Lower leg skin (tissue), 4 donors: ENCODE measurements at regions not wholly inside any gene's neighbourhood (a gene's known extent, or its start where the extent isn't known, plus 50 kb on each side); places are given as distances from the start of the nearest gene placed in this dataset.
"Not testable (repeated sequence)": the region's sequence is repeated elsewhere in the genome, so short reads cannot be mapped to it uniquely, and the experiment has no call there.

Experiments
- DNase-seq, 2 donors: peaks; one replicate each; pipeline ENCODE4 v3.0.0-alpha.2; 2019; ENCODE audit warnings: low spot score in 2 of 2
- H3K4me3 ChIP-seq: fragments of 200-600 bp; sonication (generic); 2 replicates; pipeline ENCODE4 v1.5.1; 2017; ENCODE audit warnings: mild to moderate bottlenecking, low read depth; ENCODE audit not compliant: poor library complexity, severe bottlenecking
- POLR2A ChIP-seq, 2 donors: fragments of 450-650 bp; IDR thresholded peaks; one replicate each; pipeline ENCODE4 v1.6.1; 2016 to 2017; ENCODE audit warnings: antibody characterized with exemption in 2 of 2, mild to moderate bottlenecking in 1 of 2, moderate library complexity in 1 of 2
- WGBS, 2 donors: methylation state at CpG; one replicate each; pipeline ENCODE4 v1.1.5; 2018; 5-methylcytosine and 5-hydroxymethylcytosine counted together
- intact Hi-C: fragments of 100-400 bp; cut with DNase I; formaldehyde crosslinking; loops from one replicate; pipeline ENCODE4 v1.15.0; 2023; ENCODE audit warnings: low total_unique reads
- TF ChIP-seq, protein P1 (sequence below), 3 donors: fragments of 450-650 bp; IDR thresholded peaks; one replicate each; pipeline ENCODE4 v1.5.1; 2016; ENCODE audit warnings: antibody characterized with exemption in 3 of 3, mild to moderate bottlenecking in 3 of 3, moderate library complexity in 2 of 3

DNA sequence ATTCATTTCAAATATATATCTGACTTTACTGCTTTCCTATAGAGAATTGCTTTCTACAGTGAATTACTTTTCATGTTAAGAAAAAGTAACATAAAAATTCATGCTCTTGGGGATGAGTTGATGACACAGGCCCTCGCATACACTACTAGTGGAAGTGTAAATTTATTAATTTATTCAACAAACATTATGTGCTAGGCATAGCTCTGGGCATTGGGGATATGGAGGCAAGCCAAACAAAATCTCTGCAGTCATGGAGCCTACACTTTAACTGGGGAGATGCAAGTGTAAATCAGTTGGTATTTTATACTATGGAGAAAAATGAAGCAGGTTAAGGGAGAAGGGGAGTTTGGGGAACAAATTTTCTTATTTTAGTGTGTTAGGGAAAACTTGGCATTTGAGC lies 340.7 kb downstream of the RAP2B start:
- DNase-seq, result no peak
- no peak for TF ChIP-seq POLR2A (IDR thresholded peaks at IDR 0.05)
- intact Hi-C loops, result no loop called here
- WGBS, 2 donors, result 53 to 63% methylated on average over 1 of the region's 1 CpG
- H3K4me3 ChIP-seq, result no peak overlapping the region

GRCh38 chr3:153503873-153504272 lies 341.8 kb downstream of the RAP2B start:
- no peak for DNase-seq
- intact Hi-C loops, result no loop called here
- no peak for TF ChIP-seq POLR2A (IDR thresholded peaks at IDR 0.05)
- TF ChIP-seq, protein P1, sequence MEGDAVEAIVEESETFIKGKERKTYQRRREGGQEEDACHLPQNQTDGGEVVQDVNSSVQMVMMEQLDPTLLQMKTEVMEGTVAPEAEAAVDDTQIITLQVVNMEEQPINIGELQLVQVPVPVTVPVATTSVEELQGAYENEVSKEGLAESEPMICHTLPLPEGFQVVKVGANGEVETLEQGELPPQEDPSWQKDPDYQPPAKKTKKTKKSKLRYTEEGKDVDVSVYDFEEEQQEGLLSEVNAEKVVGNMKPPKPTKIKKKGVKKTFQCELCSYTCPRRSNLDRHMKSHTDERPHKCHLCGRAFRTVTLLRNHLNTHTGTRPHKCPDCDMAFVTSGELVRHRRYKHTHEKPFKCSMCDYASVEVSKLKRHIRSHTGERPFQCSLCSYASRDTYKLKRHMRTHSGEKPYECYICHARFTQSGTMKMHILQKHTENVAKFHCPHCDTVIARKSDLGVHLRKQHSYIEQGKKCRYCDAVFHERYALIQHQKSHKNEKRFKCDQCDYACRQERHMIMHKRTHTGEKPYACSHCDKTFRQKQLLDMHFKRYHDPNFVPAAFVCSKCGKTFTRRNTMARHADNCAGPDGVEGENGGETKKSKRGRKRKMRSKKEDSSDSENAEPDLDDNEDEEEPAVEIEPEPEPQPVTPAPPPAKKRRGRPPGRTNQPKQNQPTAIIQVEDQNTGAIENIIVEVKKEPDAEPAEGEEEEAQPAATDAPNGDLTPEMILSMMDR (IDR thresholded peaks at IDR 0.05), result no peak
- no peak overlapping the region for H3K4me3 ChIP-seq
- 90 to 92% methylated on average over 7 of the region's 7 CpGs for WGBS, 2 donors

DNA sequence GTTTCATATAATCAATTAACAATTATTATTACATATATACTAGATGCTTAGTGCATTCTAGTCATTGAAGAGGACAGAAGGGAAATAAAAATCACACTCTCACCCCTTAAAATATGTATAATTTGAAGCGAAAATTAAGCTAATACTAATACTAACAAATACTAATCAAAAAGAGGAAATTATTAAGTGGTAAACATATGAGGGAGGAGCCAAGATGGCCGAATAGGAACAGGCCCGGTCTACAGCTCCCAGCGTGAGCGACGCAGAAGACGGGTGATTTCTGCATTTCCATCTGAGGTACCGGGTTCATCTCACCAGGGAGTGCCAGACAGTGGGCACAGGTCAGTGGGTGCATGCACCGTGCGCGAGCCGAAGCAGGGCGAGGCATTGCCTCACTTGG lies 344.2 kb downstream of the RAP2B start:
- WGBS, 2 donors, result 88 to 93% methylated on average over 10 to 13 of the region's 13 CpGs
- DNase-seq, intact Hi-C loops, H3K4me3 ChIP-seq: not testable (repeated sequence)

GRCh38 chr3:153506686-153507085 lies 344.7 kb downstream of the RAP2B start:
- DNase-seq, intact Hi-C loops, H3K4me3 ChIP-seq: not testable (repeated sequence)
- 74% methylated on average over 7 to 8 of the region's 15 CpGs for WGBS, 2 donors

- 12 to 19% methylated on average over 1 of the region's 1 CpG for WGBS, 2 donors
- no peak for DNase-seq
- TF ChIP-seq, protein P1 (IDR thresholded peaks at IDR 0.05), result no peak
- no peak for TF ChIP-seq POLR2A (IDR thresholded peaks at IDR 0.05)
- intact Hi-C loops, result no loop called here
- no peak overlapping the region for H3K4me3 ChIP-seq
Measured at GRCh38 chr3:153513236-153513635, 351.2 kb downstream of the RAP2B start.

- intact Hi-C loops, result no loop called here
- TF ChIP-seq POLR2A (IDR thresholded peaks at IDR 0.05), result no peak
- TF ChIP-seq, protein P1 (IDR thresholded peaks at IDR 0.05), result no peak
- no peak for DNase-seq
- no peak overlapping the region for H3K4me3 ChIP-seq
Measured at GRCh38 chr3:153528473-153528872, 366.4 kb downstream of the RAP2B start.

- intact Hi-C loops, result no loop called here
- H3K4me3 ChIP-seq, result no peak overlapping the region
- TF ChIP-seq, protein P1 (IDR thresholded peaks at IDR 0.05), result no peak
- no peak for TF ChIP-seq POLR2A (IDR thresholded peaks at IDR 0.05)
- DNase-seq, result no peak
- 56 to 92% methylated on average over 1 of the region's 1 CpG for WGBS, 2 donors
Measured at GRCh38 chr3:153539263-153539662, 377.2 kb downstream of the RAP2B start.
